H9 (cell line): ENCODE measurements at regions not wholly inside any gene's neighbourhood (a gene's known extent, or its start where the extent isn't known, plus 50 kb on each side); places are given as distances from the start of the nearest gene placed in this dataset.

Experiments used
- DNase-seq: peaks from one replicate; pipeline ENCODE4 v3.0.0-alpha.2; 2017
- H2AFZ ChIP-seq: one replicate; pipeline ENCODE4 v1.6.1; 2013; ENCODE audit warnings: mild to moderate bottlenecking, low read length, control low read depth, moderate library complexity
- H2AK5ac ChIP-seq: 2 replicates; pipeline ENCODE4 v1.6.1; 2013; ENCODE audit warnings: low read length, control low read depth, mixed read lengths; ENCODE audit not compliant: insufficient read length
- H2BK120ac ChIP-seq: one replicate; pipeline ENCODE4 v1.6.1; 2013; ENCODE audit warnings: low read depth, mild to moderate bottlenecking, low read length, control low read depth, inconsistent platforms; ENCODE audit not compliant: poor library complexity, severe bottlenecking
- H2BK12ac ChIP-seq: 2 replicates; pipeline ENCODE4 v1.6.1; 2013; ENCODE audit warnings: low read length, control low read depth, mixed read lengths, low read depth; ENCODE audit not compliant: insufficient read length
- H2BK15ac ChIP-seq: 2 replicates; pipeline ENCODE4 v1.6.1; 2013; ENCODE audit warnings: low read depth, low read length, control low read depth
- H2BK20ac ChIP-seq: one replicate; pipeline ENCODE4 v1.6.1; 2013; ENCODE audit warnings: low read depth, mild to moderate bottlenecking, low read length, control low read depth, inconsistent platforms; ENCODE audit not compliant: poor library complexity, severe bottlenecking
- H2BK5ac ChIP-seq: 2 replicates; pipeline ENCODE4 v1.6.1; 2013; ENCODE audit warnings: low read length, control low read depth, mixed read lengths; ENCODE audit not compliant: insufficient read length
- H3K14ac ChIP-seq: 2 replicates; pipeline ENCODE4 v1.6.1; 2013; ENCODE audit warnings: low read length, control low read depth; ENCODE audit not compliant: insufficient read depth
- H3K18ac ChIP-seq: 2 replicates; pipeline ENCODE4 v1.6.1; 2013; ENCODE audit warnings: low read depth, mild to moderate bottlenecking, mixed read lengths, low read length, control low read depth; ENCODE audit not compliant: insufficient read length
- H3K23ac ChIP-seq: 2 replicates; pipeline ENCODE4 v1.6.1; 2013; ENCODE audit warnings: low read length, control low read depth, mixed read lengths, low read depth; ENCODE audit not compliant: insufficient read length
- H3K23me2 ChIP-seq: 2 replicates; pipeline ENCODE4 v1.6.1; 2013; ENCODE audit warnings: low read depth, mild to moderate bottlenecking, mixed read lengths, low read length, control low read depth; ENCODE audit not compliant: insufficient read length, poor library complexity, severe bottlenecking
- H3K27ac ChIP-seq: 2 replicates; pipeline ENCODE4 v1.5.1; 2013; ENCODE audit warnings: low read length, control low read depth, mixed read lengths, low read depth; ENCODE audit not compliant: insufficient read length
- H3K27me3 ChIP-seq: 2 replicates; pipeline ENCODE4 v1.6.1; 2013; ENCODE audit warnings: low read length, control low read depth, inconsistent platforms; ENCODE audit not compliant: insufficient read depth
- H3K4ac ChIP-seq: 2 replicates; pipeline ENCODE4 v1.6.1; 2013; ENCODE audit warnings: low read depth, mild to moderate bottlenecking, control low read depth, inconsistent platforms, low read length, moderate library complexity
- H3K4me1 ChIP-seq: 2 replicates; pipeline ENCODE4 v1.6.1; 2013; ENCODE audit warnings: low read length, control low read depth, inconsistent platforms; ENCODE audit not compliant: insufficient read depth
- H3K4me2 ChIP-seq: 2 replicates; pipeline ENCODE4 v1.6.1; 2013; ENCODE audit warnings: low read length, control low read depth, mixed read lengths; ENCODE audit not compliant: insufficient read length, insufficient read depth
- H3K56ac ChIP-seq: 2 replicates; pipeline ENCODE4 v1.6.1; 2013; ENCODE audit warnings: low read depth, mild to moderate bottlenecking, mixed read lengths, low read length, control low read depth; ENCODE audit not compliant: insufficient read length
- H3K79me1 ChIP-seq: 2 replicates; pipeline ENCODE4 v1.6.1; 2013; ENCODE audit warnings: low read depth, mild to moderate bottlenecking, moderate library complexity, low read length, control low read depth, inconsistent platforms; ENCODE audit not compliant: insufficient read depth, poor library complexity, severe bottlenecking
- H3K79me2 ChIP-seq: 2 replicates; pipeline ENCODE4 v1.6.1; 2013; ENCODE audit warnings: low read length, control low read depth, inconsistent platforms; ENCODE audit not compliant: insufficient read depth
- H3K9ac ChIP-seq: 2 replicates; pipeline ENCODE4 v1.6.1; 2013; ENCODE audit warnings: low read length, control low read depth, mixed read lengths; ENCODE audit not compliant: insufficient read length; ENCODE audit errors: extremely low read depth
- H3K9me3 ChIP-seq: one replicate; pipeline ENCODE4 v1.6.1; 2013; ENCODE audit warnings: low read depth, low read length, inconsistent platforms; ENCODE audit not compliant: control insufficient read depth
- H3T11ph ChIP-seq: one replicate; pipeline ENCODE4 v1.6.1; 2013; ENCODE audit warnings: mild to moderate bottlenecking, low read length, control low read depth, inconsistent platforms
- H4K20me1 ChIP-seq: one replicate; pipeline ENCODE4 v1.6.1; 2013; ENCODE audit not compliant: control insufficient read depth, insufficient read length, insufficient read depth
- H4K5ac ChIP-seq: 2 replicates; pipeline ENCODE4 v1.6.1; 2013; ENCODE audit warnings: low read depth, mild to moderate bottlenecking, mixed read lengths, low read length, control low read depth; ENCODE audit not compliant: insufficient read length
- H4K8ac ChIP-seq: replicated peaks from 2 replicates; pipeline ENCODE4 v1.6.1; 2013; ENCODE audit warnings: low read length, control low read depth, mixed read lengths, low read depth; ENCODE audit not compliant: insufficient read length
- H4K91ac ChIP-seq: 2 replicates; pipeline ENCODE4 v1.6.1; 2013; ENCODE audit warnings: low read depth, mild to moderate bottlenecking, moderate library complexity, mixed read lengths, low read length, control low read depth; ENCODE audit not compliant: insufficient read length
- H3K27ac Mint-ChIP-seq, 3 experiments: 2 replicates in 2 of 3; 3 replicates in 1 of 3; pipeline ENCODE4 v1.8.0; 2020 to 2021; ENCODE audit warnings: mixed read lengths in 3 of 3, mild to moderate bottlenecking in 1 of 3, moderate library complexity in 1 of 3
- H3K27me3 Mint-ChIP-seq: 2 replicates; pipeline ENCODE4 v1.8.0; 2021; ENCODE audit warnings: low read depth, mild to moderate bottlenecking, moderate library complexity, mixed read lengths
- H3K36me3 Mint-ChIP-seq, 3 experiments: 2 replicates in 2 of 3; 3 replicates in 1 of 3; pipeline ENCODE4 v1.8.0; 2020 to 2021; ENCODE audit warnings: low read depth in 3 of 3, mixed read lengths in 3 of 3; ENCODE audit not compliant: insufficient read depth in 1 of 3
- H3K4me1 Mint-ChIP-seq, 2 experiments: 2 replicates each; pipeline ENCODE4 v1.8.0; 2020; ENCODE audit warnings: mixed read lengths in 2 of 2
- H3K4me3 Mint-ChIP-seq, 2 experiments: 2 replicates in 1 of 2; 3 replicates in 1 of 2; pipeline ENCODE4 v1.8.0; 2020 to 2021; ENCODE audit warnings: mild to moderate bottlenecking in 2 of 2, mixed read lengths in 2 of 2, moderate library complexity in 1 of 2
- H3K9me3 Mint-ChIP-seq, 2 experiments: 2 replicates in 1 of 2; 3 replicates in 1 of 2; pipeline ENCODE4 v1.8.0; 2020; ENCODE audit warnings: mild to moderate bottlenecking in 2 of 2, mixed read lengths in 2 of 2, moderate library complexity in 1 of 2
- WGBS: extraction: QIAGEN DNeasy Blood & Tissue Kit; methylation state at CpG from one replicate; pipeline ENCODE4 v1.1.7; 2013; ENCODE audit warnings: missing lambda C conversion rate, low lambda C conversion rate, mixed read lengths; ENCODE audit not compliant: insufficient read length; ENCODE audit errors: extremely low coverage; 5-methylcytosine and 5-hydroxymethylcytosine counted together
- TF ChIP-seq, protein P1 (sequence below): fragments of 200-600 bp; sonication (generic); conservative IDR thresholded peaks from 3 replicates; pipeline ENCODE4 v1.8.0; 2021; ENCODE audit warnings: antibody characterized with exemption, mild to moderate bottlenecking

DNA sequence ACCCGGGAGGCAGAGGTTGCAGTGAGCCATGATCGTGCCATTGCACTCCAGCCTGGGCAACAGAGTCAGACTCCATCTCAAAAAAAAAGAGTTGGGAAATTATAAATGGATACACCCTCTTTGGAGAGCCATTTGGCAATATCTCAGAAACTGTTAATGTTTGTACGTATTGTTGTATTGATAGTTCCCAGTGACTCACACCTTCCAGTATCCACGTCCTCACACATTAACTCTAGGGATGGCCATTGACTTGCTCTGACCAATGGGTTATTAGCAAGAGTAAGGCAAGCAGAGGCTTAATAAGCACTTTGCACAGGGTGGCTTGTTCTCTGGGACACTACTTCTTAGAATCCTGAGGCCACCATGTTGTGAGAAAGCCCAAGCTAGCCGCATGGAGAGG, 107.6 kb upstream of the LHX1 start:
- Mint-ChIP-seq H3K27me3 (peaks cover 11% of the 10 kb centered on the region), H3K9me3 (no peaks in the 10 kb centered on the region; a peak in 1 of 5 replicates), H3K27ac (no peak overlapping the region), H3K4me3 (no peak overlapping the region), H3K36me3 (no peaks in the 10 kb centered on the region), H3K4me1 (peaks cover 15 to 27% of the 10 kb centered on the region in 2 experiments; a peak in 3 of 4 replicates)
- Histone ChIP-seq H3K4ac (no peak overlapping the region), H4K5ac (no peak overlapping the region), H2BK12ac (no peak overlapping the region), H3K14ac (no peak overlapping the region), H3K79me2 (no peaks in the 10 kb centered on the region), H3T11ph (no peak overlapping the region), H3K27me3 (no peaks in the 10 kb centered on the region), H2BK120ac (no peak overlapping the region), H3K18ac (no peak overlapping the region), H4K91ac (no peak overlapping the region), H2BK15ac (no peak overlapping the region), H2BK20ac (no peak overlapping the region), H2AFZ (no peak overlapping the region), H3K27ac (no peak overlapping the region), H2BK5ac (no peak overlapping the region), H3K56ac (no peak overlapping the region), H3K79me1 (no peaks in the 10 kb centered on the region), H3K23ac (no peak overlapping the region), H4K8ac (no peak overlapping the region), H3K4me1 (no peaks in the 10 kb centered on the region), H3K23me2 (no peaks in the 10 kb centered on the region), H3K9ac (no peak overlapping the region), H3K4me2 (no peak overlapping the region), H4K20me1 (no peaks in the 10 kb centered on the region), H3K9me3 (no peaks in the 10 kb centered on the region), H2AK5ac (no peak overlapping the region)
- WGBS, result no CpG with 5 or more reads among the region's 5 CpGs
- no peak for DNase-seq
- TF ChIP-seq, protein P1, sequence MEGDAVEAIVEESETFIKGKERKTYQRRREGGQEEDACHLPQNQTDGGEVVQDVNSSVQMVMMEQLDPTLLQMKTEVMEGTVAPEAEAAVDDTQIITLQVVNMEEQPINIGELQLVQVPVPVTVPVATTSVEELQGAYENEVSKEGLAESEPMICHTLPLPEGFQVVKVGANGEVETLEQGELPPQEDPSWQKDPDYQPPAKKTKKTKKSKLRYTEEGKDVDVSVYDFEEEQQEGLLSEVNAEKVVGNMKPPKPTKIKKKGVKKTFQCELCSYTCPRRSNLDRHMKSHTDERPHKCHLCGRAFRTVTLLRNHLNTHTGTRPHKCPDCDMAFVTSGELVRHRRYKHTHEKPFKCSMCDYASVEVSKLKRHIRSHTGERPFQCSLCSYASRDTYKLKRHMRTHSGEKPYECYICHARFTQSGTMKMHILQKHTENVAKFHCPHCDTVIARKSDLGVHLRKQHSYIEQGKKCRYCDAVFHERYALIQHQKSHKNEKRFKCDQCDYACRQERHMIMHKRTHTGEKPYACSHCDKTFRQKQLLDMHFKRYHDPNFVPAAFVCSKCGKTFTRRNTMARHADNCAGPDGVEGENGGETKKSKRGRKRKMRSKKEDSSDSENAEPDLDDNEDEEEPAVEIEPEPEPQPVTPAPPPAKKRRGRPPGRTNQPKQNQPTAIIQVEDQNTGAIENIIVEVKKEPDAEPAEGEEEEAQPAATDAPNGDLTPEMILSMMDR, result no peak
